NAMALWA (cell line): ENCODE measurements at regions not wholly inside any gene's neighbourhood (a gene's known extent, or its start where the extent isn't known, plus 50 kb on each side); places are given as distances from the start of the nearest gene placed in this dataset.
A peak's percentile ranks its signal among the peaks of the same experiment; 100 is the strongest.
"Not testable (repeated sequence)": the region's sequence is repeated elsewhere in the genome, so short reads cannot be mapped to it uniquely, and the experiment has no call there.

ENCODE experiments used
- DNase-seq: peaks from one replicate; pipeline ENCODE4 v3.0.0-alpha.2; 2015; ENCODE audit warnings: low spot score

DNA sequence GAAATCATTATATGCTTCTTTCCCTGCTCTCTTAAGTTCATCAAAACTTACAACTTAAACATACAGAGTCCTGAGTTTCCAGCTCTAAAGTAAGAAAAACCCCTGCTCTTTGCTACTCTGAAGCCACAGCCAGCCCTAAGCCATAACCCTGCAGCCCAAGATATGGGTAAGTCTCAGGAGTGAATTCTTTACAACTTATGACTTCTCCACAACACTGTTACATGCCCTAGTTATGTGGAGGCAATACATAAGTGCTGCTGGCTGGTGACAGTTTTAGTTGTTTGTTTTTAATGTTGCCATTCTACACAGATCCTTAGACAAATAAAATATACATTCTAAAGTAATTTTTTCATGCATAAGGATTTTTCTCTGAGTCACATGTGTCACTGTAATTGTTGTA is 100.2 kb downstream of the FBXO8 start:
- DNase-seq, result no peak

DNA sequence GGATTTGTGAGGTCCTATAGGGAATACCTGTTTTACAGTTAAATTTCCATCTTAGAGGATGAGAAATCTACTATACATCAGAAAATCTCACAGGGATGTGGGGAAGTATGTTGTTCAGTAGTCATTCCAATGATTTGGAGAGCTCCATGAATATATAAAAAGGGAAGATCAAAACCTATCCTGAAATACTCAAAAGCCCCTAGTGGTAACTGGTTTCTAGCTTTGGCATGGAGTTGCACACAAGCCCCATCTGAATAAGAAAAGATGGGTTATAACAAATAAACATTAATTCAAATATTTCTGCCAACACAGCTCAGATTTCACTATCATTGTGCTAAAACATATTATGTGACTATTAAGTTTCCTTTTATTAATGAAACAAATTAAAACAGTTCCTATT is 101.6 kb downstream of the FBXO8 start:
- no peak for DNase-seq

DNA sequence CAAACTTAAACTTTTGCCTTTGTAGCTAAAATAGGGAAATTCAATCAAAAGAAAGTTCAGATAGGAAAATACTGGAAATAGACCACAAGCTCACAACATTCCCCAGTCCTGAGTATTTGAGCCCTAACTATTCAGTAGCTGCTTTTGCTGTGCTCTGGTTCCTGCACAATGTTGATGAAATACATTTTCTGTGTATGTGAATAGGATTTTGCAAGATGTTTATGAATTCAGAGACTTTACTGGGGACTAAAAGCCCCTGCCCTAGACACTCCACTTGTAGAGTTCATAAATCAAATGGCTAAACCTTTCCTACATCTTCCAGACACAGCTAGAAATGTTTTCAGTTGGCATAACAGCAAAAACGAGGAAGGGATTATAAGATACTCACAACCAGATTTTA is 105.9 kb downstream of the FBXO8 start:
- no peak for DNase-seq

DNA sequence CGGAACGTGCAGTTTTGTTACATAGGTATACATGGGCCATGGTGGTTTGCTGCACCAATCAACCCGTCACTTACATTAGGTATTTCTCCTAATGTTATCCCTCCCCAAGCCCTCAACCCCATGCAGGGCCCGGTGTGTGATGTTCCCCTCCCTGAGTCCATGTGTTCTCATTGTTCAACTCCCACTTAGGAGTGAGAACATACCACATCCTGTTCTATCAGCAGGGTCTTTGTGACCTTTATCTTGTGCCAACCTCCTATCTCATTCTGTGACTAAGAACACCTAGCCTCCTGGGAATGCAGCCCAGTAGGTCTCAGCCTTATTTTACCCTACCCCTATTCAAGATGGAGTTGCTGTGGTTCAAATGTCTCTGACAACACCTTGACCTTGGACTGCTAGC is 107.6 kb downstream of the FBXO8 start:
- not testable (repeated sequence) for DNase-seq

DNA sequence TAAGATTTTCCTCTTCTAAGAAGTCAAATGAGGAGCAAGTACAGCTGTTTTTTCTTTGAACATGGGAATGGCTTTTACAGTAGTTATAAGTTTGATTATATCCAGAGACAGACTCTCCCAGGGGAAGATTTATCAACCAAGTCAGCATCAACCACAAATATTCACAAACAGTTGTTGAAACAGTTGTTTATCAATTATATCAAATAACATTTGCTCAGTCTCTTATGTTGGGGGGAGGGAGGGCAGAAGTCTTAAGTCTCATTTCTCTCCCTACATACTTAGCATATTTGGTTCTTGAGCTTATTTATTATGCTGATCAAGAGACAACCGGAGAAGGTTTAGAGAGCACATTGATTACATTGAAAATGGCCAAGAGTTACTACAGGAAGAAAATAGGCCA is 110.1 kb downstream of the FBXO8 start:
- no peak for DNase-seq

DNA sequence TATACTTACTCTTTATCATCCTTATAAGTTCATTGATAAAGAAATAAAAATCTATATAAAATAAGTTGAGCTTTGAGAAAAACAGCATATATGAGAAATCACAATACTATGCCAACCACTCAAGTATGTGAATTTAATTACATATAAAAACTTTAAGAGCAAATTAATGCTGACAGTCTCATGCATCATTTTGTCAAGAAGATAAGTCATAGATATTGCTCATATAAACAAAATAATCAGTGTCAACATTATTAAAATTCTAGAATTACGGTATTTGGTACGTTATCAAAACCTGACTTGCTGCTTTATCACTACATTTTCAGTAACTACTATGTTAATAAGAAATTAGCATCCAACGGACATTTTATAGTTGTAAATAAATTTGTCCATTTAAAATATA is 111.2 kb downstream of the FBXO8 start:
- no peak for DNase-seq

DNA sequence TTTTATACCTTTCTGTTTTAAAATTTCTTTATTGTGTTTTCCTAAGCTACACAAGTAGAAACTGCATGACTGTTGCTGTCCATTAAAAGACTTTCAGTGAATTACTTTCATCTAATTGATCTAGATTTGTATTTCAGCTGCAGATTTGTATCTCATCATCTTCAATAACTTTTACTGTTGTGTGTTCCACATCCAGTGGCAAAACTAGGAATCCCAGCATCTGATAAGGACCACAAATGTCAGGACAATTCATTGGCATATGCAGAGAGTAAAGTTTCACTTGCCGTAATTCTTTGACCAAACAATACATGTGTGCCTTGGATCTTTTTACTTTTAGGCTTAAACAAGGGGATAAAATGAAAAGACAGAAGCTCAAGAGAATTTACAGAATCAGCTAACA is 112.6 kb downstream of the FBXO8 start:
- DNase-seq, result no peak

DNA sequence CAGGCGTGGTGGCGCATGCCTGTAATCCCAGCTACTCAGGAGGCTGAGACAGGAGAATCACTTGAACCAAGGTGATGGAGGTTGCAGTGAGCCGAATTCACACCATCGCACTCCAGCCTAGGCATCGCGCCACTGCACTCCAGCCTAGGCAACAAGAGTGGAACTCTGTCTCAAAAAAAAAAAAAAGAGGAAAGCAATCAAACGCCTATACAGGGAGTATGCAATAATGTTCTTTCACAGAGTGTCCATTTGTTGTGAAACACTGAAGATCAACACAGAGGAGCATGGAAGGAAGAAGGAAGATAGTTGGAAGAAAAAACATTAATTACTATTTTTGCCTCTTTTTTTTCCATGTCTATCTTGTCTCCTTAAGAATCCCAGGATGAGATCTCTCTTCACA is 113.4 kb downstream of the FBXO8 start:
- no peak for DNase-seq

DNA sequence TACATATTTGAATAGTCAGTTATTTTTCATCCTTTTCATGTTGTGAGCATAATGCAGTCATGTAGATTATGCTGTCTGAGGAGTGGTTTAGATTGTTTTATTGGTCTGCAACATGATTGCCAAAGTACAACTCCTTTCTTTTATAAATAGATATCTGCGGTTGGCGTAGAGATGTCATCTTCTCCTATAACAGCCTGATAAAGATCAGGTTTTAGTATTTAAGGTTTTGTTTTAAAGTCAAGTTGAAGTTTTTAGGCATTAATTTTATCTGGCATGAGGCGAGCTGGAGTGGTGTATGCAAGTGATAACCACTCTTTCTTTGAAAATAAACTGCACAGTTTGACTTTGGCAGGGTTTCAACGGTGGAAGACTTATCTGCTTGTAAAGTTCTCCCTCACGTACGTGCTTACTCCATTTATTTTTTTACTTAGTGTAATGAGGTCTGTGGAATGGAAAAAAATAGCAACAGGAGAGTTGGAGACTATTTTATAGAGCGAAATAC is 126.3 kb downstream of the FBXO8 start:
- no peak for DNase-seq

DNA sequence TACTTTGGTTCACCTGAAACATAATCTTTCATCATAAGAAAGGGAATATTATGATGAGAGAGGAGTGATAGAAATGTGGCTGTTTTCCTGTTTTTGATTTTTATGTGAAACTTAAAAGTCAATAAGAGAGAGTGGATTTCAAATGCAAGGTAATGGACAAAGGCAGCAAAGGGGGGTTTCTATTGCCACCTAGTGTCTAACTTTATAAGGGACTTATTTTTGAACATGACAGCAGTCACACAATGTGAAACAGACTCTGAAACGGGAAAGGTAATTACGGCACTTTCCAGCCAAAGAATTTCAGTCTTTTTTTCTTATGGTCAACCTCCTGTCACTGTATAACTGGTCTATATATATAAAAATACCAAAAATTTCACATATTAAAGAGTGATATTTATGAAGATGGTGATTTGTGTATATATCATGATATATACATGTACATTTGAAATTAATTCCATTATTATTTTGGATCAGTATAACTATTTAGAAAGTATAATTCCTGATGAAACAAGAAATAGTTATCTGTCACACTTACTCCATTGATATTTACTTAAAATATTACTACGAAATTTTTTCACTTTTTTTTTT is 127.1 kb downstream of the FBXO8 start:
- peak; percentile 70 for DNase-seq

DNA sequence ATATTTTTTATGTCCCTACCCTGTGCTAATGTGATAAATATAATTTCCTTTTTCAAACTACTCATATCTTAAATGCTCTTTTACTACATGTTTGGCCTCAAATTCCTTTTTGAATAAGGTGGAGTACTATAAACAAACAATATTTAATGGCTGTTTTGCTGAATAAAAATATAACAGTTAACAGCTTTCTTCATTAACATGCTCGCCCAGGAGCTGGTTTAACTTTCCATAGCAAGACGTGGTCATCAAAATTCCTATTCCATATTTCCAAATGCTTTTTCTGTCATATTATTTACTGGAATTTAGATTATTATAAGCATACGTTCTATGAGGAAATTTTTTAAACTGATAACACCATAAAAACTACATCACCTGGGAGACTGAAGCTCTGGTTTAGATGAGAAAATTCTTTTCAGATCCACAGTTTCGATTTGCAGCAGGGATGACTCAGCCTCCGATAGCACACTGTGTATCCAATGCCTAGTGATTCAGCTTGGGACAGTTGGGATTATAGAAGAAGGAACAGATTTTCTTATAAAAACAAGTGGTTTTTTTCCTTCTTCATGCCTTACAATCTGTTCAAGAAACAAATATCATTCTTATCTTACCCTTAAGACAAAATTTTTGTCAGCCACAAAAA is 129.1 kb downstream of the FBXO8 start:
- DNase-seq, result no peak

DNA sequence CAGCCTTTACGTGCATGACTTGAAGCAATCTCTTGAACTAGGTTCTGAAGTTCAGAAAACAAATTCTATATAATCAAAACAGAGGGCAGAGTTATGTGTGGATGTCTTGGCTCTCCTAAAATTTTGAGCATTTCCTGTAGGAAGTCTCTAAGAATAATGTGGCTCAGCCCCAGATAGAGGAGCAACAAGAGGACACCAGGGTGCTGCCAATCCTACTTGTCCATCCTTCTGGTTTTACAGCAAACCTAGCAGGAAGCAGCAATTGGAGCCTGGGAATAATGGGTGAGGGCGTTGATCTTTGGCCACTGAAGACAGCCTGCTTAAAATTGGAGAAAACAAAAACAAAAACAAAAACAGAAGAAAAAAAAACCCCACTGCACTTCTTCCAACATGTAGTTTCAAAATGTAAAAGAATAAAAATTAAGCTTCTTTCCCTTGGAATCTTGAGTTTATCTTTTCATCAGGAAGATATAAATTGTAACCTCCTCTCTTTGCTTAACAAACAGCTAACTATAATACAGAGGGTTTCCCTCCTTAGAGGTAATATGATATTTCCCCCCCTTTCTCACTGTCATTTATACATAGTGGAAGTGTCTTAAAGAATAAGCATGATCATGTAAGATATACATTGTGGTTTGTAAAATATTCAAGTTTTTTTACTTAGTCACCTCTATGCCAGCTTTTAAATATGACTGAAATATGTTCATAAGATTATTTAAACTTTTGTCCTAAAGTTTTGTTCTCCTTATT is 130.6 kb downstream of the FBXO8 start:
- no peak for DNase-seq

DNA sequence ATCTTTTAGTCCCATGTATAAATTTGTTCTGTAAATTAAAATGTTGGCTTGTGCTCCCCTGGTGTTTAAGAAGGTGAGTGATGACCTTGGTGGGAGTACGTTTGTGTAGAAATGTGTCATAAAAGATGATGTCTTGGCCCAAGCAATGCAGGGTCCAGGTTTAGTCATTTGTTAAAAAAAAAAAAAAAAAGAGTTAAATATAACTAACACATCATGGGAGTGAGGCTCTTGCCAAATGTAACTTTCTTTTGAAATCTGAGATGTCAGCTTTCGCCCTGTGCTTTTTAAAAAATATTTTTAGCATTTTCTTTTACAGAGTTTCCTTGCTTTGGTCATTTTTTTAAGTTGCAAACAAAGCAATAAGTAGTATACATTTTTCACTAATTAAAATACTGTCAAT is 135.6 kb downstream of the FBXO8 start:
- no peak for DNase-seq

DNA sequence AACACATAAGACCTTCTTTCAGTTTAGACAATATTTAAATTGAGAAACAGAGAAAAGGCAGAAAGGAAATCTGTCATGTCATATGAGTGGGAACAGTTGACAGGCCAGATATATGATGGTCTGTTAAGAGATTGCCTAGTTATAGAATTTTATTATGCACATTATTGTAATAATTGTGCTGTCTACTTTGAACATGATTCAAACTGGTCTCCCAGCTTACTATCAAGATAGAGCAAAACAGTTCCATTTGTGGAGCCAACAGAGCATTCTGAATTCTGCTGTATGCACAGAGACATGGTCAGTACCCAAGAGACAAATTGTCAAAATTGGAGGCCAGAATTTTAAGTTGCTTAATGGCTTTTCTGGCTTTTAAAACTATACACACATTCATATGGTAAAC is 139.4 kb downstream of the FBXO8 start:
- DNase-seq, result no peak

DNA sequence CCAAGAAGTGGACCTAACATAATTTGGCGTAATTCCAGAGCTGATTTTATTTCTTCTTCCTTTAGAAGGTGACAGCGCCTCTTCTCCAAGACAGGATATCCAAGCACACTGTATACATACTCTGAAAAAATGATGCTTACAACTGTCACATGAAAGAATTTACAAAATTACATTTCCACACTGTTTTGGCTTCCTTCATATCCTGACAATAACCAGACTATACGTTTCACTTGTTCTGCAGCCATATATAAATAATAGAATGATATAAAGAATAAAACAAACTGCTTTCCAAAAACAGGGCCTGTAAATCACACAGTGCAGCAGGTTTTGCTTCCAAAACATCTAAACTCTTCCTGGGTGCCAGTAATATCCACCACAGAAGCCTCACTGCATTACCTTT is 141.6 kb downstream of the FBXO8 start:
- DNase-seq, result no peak

DNA sequence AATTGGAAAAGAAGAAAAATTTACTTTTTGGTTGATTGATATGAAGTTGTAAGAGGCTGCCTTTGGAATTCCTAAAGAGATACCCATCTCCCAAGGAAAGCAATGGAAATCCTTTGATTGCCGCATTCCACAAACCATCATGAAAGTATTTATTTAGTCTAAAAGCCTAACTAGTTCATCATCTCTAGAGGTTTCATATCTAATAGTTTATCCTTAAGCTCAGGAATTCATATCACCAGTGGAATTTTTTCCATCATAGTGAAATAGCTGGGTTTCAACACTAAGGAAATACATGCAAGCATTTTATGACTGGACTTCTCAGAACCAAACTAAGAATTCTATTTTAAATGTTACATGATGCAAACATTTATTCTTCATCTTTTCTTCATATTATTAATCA is 144.9 kb downstream of the FBXO8 start:
- DNase-seq, result no peak

DNA sequence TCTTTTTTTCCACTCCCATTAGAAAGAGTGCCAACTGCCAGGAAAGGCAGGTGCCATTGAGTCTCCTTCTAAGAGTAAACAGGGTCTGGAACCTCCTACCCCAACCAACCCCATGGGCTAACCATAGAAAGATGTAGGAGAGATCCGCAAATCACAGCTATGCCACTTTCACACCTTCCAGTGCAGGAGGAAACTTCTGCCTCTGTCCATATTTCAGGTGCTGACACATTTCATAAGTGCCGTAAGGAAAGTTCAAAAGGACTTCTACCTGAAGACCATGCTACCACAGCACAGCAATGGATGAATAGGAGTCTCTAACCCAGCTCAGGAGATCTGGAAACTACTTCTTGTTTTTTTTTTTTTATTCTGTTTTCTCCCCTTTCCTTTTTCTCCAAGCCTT is 145.8 kb downstream of the FBXO8 start:
- DNase-seq, result no peak

DNA sequence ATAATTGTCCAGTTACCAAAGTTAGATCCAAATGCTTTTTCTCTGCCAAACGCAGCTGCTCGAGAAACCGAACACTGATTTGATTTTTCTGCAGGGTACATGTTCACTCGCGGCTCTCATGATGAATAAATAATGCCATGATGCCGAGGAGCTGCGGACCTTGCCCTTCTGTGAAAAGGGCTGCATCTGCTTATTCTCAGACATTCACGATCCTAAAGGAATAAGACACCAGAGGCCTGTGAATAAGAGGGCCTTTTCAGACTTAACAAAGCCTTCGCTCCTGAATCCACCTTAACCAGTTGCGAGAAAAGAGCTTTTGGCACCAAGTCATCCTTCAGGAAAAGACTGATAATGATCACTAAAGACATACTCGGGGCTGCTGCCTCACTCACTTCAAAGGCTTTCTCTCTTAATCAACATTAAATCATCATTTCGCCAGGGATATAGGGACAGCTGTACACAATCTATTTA is 147.5 kb downstream of the FBXO8 start:
- DNase-seq, result no peak

DNA sequence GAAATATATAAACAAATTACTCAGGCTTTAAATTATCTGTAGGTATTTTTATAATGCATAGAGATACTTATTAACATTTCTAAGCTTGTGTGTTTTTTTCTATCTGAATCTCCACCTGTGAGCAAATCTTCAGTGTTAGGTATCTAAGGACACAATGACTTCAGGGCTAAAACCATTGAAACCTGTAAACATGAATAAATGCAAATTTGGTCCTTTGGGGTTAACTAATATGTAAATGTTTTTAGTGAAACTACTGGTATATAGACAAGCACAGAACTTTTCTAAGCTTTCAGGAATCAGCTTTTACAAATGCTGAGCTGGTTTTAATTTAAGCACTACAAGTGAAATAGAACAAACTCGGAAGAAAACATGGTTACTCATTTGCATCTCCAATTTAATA is 147.9 kb downstream of the FBXO8 start:
- DNase-seq, result no peak

DNA sequence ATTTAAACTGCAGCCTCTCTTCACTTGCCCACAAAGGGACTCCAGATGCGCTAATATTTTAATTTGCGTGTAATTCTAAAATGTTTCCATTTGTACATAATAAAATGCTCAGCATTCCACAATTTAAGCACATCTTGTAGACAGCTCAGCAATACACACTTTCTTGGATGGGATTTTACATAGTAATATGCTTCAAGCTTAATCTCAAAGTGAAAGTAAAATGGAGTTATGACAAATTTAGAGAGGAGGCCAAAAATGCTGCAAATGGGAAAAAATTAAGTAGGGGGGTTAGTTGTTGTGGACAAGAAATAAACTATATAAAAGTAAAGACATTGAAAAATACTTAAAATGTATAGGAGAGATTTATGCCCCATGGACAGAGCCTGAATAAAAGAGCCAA is 149.1 kb downstream of the FBXO8 start:
- DNase-seq, result no peak

DNA sequence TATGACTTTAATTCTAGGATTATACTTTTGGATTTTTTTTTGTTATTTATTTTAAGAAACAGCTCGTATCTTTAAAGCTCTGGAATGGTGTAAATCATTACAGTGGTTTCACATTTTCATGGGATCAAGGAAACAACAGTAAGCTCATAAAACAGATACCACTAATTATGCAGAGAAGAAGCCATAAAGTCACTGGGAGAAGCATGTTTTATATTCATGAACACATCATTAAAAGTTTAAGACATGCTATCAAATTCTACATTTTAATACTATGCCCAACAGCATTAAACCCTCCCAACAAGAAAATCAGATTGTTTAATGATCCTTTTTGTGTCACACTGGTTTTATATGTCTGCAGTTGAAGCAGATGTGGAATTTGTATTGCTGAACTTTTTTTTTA is 149.9 kb downstream of the FBXO8 start:
- no peak for DNase-seq

DNA sequence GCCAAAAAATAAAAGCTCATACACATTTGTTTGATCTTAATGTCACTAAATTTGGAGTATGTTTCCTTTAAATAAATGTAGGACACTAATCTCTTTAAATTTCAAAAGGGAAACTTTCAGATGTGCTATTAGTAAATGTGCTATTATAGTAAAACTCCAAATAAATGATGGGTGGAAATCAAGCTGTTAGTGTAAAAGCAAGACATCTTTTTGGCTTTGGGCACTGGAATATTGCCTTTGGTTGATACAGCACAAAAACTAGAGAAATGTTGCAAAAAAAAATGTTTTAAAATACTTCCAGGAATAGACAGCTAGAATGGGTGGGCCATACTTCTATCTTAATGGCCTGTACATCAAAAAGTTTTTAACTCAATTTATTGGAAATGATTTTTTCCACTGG is 151.6 kb downstream of the FBXO8 start:
- no peak for DNase-seq

DNA sequence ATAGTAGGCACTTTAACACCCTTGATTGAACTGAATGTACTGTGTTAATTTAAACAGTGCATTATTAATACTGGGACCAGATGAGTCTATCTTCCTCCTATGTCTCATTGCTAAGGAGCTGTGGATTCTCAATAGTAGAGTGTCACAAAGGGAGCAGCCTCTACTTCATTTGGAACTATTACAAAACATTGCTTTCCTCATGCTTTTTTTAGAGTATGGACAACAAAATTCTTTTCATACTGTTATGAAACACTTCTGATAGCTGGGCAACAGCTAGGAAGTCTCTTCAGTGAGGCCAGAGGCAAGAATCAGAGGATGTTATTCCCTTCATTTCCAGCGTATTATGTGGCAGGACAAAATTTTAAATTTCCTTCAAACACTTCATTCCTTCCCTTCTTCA is 160.8 kb downstream of the FBXO8 start:
- no peak for DNase-seq
